Astrocyte of the cerebellum (primary cell): ENCODE measurements at regions not wholly inside any gene's neighbourhood (a gene's known extent, or its start where the extent isn't known, plus 50 kb on each side); places are given as distances from the start of the nearest gene placed in this dataset.

ENCODE experiments used
- DNase-seq: peaks from one replicate; pipeline ENCODE4 v3.0.0-alpha.2; 2011; ENCODE audit warnings: low read depth
- H3K4me3 ChIP-seq: 2 replicates; pipeline ENCODE4 v1.5.1; 2011; ENCODE audit warnings: mild to moderate bottlenecking, low read depth, low read length, moderate library complexity
- CTCF ChIP-seq: IDR thresholded peaks from 2 replicates; pipeline ENCODE4 v1.5.1; 2012; ENCODE audit warnings: low read length, low read depth, moderate library complexity, mild to moderate bottlenecking; ENCODE audit errors: missing control alignments
- in situ Hi-C: cut with HindIII; loops from 2 replicates; pipeline ENCODE4 v1.10.0; 2017; ENCODE audit warnings: low sequenced_read_pairs

GRCh38 chr2:208545403-208546042 is 138.9 kb downstream of the PTH2R start:
- in situ Hi-C loops, result no loop called here
- no peak for TF ChIP-seq CTCF
- no peak for DNase-seq
- no peak overlapping the region for H3K4me3 ChIP-seq

GRCh38 chr2:208546107-208546506 is 139.5 kb downstream of the PTH2R start:
- H3K4me3 ChIP-seq, result no peak overlapping the region
- no peak for DNase-seq
- in situ Hi-C loops, result no loop called here
- no peak for TF ChIP-seq CTCF

GRCh38 chr2:208546860-208547650 is 140.5 kb downstream of the PTH2R start:
- in situ Hi-C loops, result no loop called here
- no peak for DNase-seq
- H3K4me3 ChIP-seq, result no peak overlapping the region
- TF ChIP-seq CTCF, result no peak

GRCh38 chr2:208548700-208549099 is 142.1 kb downstream of the PTH2R start:
- no peak for TF ChIP-seq CTCF
- in situ Hi-C loops, result no loop called here
- no peak for DNase-seq
- H3K4me3 ChIP-seq, result no peak overlapping the region

- in situ Hi-C loops, result no loop called here
- no peak overlapping the region for H3K4me3 ChIP-seq
- TF ChIP-seq CTCF, result no peak
- DNase-seq, result no peak
Measured at GRCh38 chr2:208549546-208550158, 143.1 kb downstream of the PTH2R start.

- TF ChIP-seq CTCF, result no peak
- H3K4me3 ChIP-seq, result no peak overlapping the region
- no peak for DNase-seq
- in situ Hi-C loops, result no loop called here
Measured at GRCh38 chr2:208552943-208553342, 146.4 kb downstream of the PTH2R start.
